NCI-H774 (cell line): ENCODE measurements at regions not wholly inside any gene's neighbourhood (a gene's known extent, or its start where the extent isn't known, plus 50 kb on each side); places are given as distances from the start of the nearest gene placed in this dataset.
"Not testable (repeated sequence)": the region's sequence is repeated elsewhere in the genome, so short reads cannot be mapped to it uniquely, and the experiment has no call there.

ENCODE experiments used
- DNase-seq: peaks from one replicate; lab custom pipeline; 2025; lab: John Stamatoyannopoulos, UW

- not testable (repeated sequence) for DNase-seq
Observed at GRCh38 chr3:75604286-75604934, 59.7 kb upstream of the FRG2C start.

- not testable (repeated sequence) for DNase-seq
Observed at GRCh38 chr3:75607996-75608395, 56.1 kb upstream of the FRG2C start.

GRCh38 chr3:75609598-75609997 is 54.5 kb upstream of the FRG2C start:
- not testable (repeated sequence) for DNase-seq

- DNase-seq, result no peak
Observed at GRCh38 chr3:75610773-75611172, 53.4 kb upstream of the FRG2C start.

- not testable (repeated sequence) for DNase-seq
Observed at GRCh38 chr3:75611724-75612460, 52.2 kb upstream of the FRG2C start.
